Activated T-helper 9 cell treated with anti-CD3 and anti-CD28 coated beads, Interleukin-2, amount 50 U/mL, for 16 hours (primary cell): ENCODE measurements at regions not wholly inside any gene's neighbourhood (a gene's known extent, or its start where the extent isn't known, plus 50 kb on each side); places are given as distances from the start of the nearest gene placed in this dataset.

ENCODE experiments used
- DNase-seq: peaks from one replicate; pipeline ENCODE4 v3.0.0-alpha.2; 2020; ENCODE audit warnings: low read depth

GRCh38 chrX:39740078-39740477 lies 357.7 kb downstream of the BCOR start:
- DNase-seq: no peak

GRCh38 chrX:39741904-39742303 lies 355.9 kb downstream of the BCOR start:
- no peak for DNase-seq

- DNase-seq: no peak
Observed at GRCh38 chrX:39745818-39746217, 351.9 kb downstream of the BCOR start.

- no peak for DNase-seq
Observed at GRCh38 chrX:39749135-39749534, 348.6 kb downstream of the BCOR start.

GRCh38 chrX:39749728-39750127 lies 348.0 kb downstream of the BCOR start:
- DNase-seq: no peak

- no peak for DNase-seq
Observed at GRCh38 chrX:39750256-39750790, 347.4 kb downstream of the BCOR start.

- DNase-seq: no peak
Observed at GRCh38 chrX:39750848-39751247, 346.9 kb downstream of the BCOR start.

- DNase-seq: no peak
Observed at GRCh38 chrX:39752815-39753214, 344.9 kb downstream of the BCOR start.

- DNase-seq: no peak
Observed at GRCh38 chrX:39753293-39753996, 344.3 kb downstream of the BCOR start.

- DNase-seq: no peak
Observed at GRCh38 chrX:39755143-39756032, 342.4 kb downstream of the BCOR start.

GRCh38 chrX:39756086-39756883 lies 341.5 kb downstream of the BCOR start:
- no peak for DNase-seq

- no peak for DNase-seq
Observed at GRCh38 chrX:39757971-39758370, 339.8 kb downstream of the BCOR start.

GRCh38 chrX:39758791-39759525 lies 338.8 kb downstream of the BCOR start:
- no peak for DNase-seq

GRCh38 chrX:39759526-39760224 lies 338.1 kb downstream of the BCOR start:
- DNase-seq: no peak

GRCh38 chrX:39760930-39761329 lies 336.8 kb downstream of the BCOR start:
- no peak for DNase-seq

- no peak for DNase-seq
Observed at GRCh38 chrX:39762266-39762841, 335.4 kb downstream of the BCOR start.

- no peak for DNase-seq
Observed at GRCh38 chrX:39764441-39764914, 333.3 kb downstream of the BCOR start.

- DNase-seq: no peak
Observed at GRCh38 chrX:39765327-39765726, 332.4 kb downstream of the BCOR start.

- DNase-seq: no peak
Observed at GRCh38 chrX:39766085-39766726, 331.6 kb downstream of the BCOR start.

- no peak for DNase-seq
Observed at GRCh38 chrX:39766855-39767254, 330.9 kb downstream of the BCOR start.
